C4-2B (cell line): ENCODE measurements at regions not wholly inside any gene's neighbourhood (a gene's known extent, or its start where the extent isn't known, plus 50 kb on each side); places are given as distances from the start of the nearest gene placed in this dataset.

Source experiments
- CTCF ChIP-seq: fragments of 450-650 bp; conservative IDR thresholded peaks from 2 replicates; pipeline ENCODE4 v1.5.1; 2017; ENCODE audit warnings: mild to moderate bottlenecking
- ZFX ChIP-seq: fragments of 450-650 bp; IDR thresholded peaks from 2 replicates; pipeline ENCODE4 v1.6.1; 2017

- no peak for TF ChIP-seq CTCF
- TF ChIP-seq ZFX = no peak
Observed at GRCh38 chr5:2391566-2391965, 359.9 kb downstream of the IRX2 start.
